Activated T-cell treated with anti-CD3 and anti-CD28 coated beads for 48 hours (primary cell): ENCODE measurements at regions not wholly inside any gene's neighbourhood (a gene's known extent, or its start where the extent isn't known, plus 50 kb on each side); places are given as distances from the start of the nearest gene placed in this dataset.

Experiments used
- DNase-seq: peaks from one replicate; pipeline ENCODE4 v3.0.0-alpha.2; 2020; ENCODE audit warnings: low read depth

- no peak for DNase-seq
Measured at GRCh38 chr2:59008950-59009349, 767.8 kb upstream of the FANCL start.

GRCh38 chr2:59005836-59006615, 764.9 kb upstream of the FANCL start:
- no peak for DNase-seq

- no peak for DNase-seq
Measured at GRCh38 chr2:59004621-59005020, 763.5 kb upstream of the FANCL start.

- DNase-seq: no peak
Measured at GRCh38 chr2:59000796-59001195, 759.7 kb upstream of the FANCL start.

- no peak for DNase-seq
Measured at GRCh38 chr2:58992062-58992706, 751.1 kb upstream of the FANCL start.

- DNase-seq: no peak
Measured at GRCh38 chr2:58991357-58991756, 750.2 kb upstream of the FANCL start.

GRCh38 chr2:58985541-58985940, 744.4 kb upstream of the FANCL start:
- no peak for DNase-seq

- DNase-seq: no peak
Measured at GRCh38 chr2:58984731-58985130, 743.6 kb upstream of the FANCL start.

- DNase-seq: no peak
Measured at GRCh38 chr2:58983111-58983510, 742.0 kb upstream of the FANCL start.

GRCh38 chr2:58981237-58981636, 740.1 kb upstream of the FANCL start:
- no peak for DNase-seq

GRCh38 chr2:58976375-58977071, 735.4 kb upstream of the FANCL start:
- no peak for DNase-seq

- no peak for DNase-seq
Measured at GRCh38 chr2:58974881-58975280, 733.8 kb upstream of the FANCL start.

GRCh38 chr2:58974426-58974825, 733.3 kb upstream of the FANCL start:
- no peak for DNase-seq

GRCh38 chr2:58973811-58974281, 732.7 kb upstream of the FANCL start:
- no peak for DNase-seq

GRCh38 chr2:58972737-58973136, 731.6 kb upstream of the FANCL start:
- DNase-seq: no peak

- no peak for DNase-seq
Measured at GRCh38 chr2:58971511-58972360, 730.6 kb upstream of the FANCL start.

GRCh38 chr2:58970365-58970764, 729.2 kb upstream of the FANCL start:
- DNase-seq: no peak

GRCh38 chr2:58968885-58969284, 727.8 kb upstream of the FANCL start:
- no peak for DNase-seq

GRCh38 chr2:58967736-58968135, 726.6 kb upstream of the FANCL start:
- no peak for DNase-seq

GRCh38 chr2:58965602-58966001, 724.5 kb upstream of the FANCL start:
- DNase-seq: no peak

- no peak for DNase-seq
Measured at GRCh38 chr2:58959996-58960395, 718.9 kb upstream of the FANCL start.

- no peak for DNase-seq
Measured at GRCh38 chr2:58957188-58957840, 716.2 kb upstream of the FANCL start.
